ENCODE measurements at regions not wholly inside any gene's neighbourhood (a gene's known extent, or its start where the extent isn't known, plus 50 kb on each side); places are given as distances from the start of the nearest gene placed in this dataset.
"Not testable (repeated sequence)": the region's sequence is repeated elsewhere in the genome, so short reads cannot be mapped to it uniquely, and the experiment has no call there.

DNA sequence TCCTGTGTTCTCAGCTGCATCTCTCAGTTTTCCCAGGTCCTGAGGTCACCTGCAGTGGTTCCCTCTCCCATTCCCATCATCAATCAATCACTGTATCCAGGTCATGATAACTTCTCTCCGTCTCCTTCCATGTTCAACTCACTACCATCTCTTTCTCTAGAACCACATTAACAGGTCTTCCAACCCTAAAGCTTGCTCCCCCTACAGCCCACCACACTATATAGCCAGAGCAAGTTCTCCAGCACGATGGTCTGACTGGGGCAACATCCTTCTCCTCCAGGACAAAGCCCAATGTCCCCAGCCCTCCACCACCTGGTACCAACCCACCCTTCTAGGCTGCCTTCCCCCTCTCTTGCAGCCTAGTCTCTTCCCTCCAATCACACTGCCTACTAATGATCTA, 241.6 kb downstream of the CDK5RAP2 start:
- no peak for DNase-seq

GRCh38 chr9:120337131-120337530, 242.8 kb downstream of the CDK5RAP2 start:
- no peak for DNase-seq

- no peak for DNase-seq
These were observed 243.2 kb downstream of the CDK5RAP2 start for GRCh38 chr9:120336753-120337090.

- no peak for DNase-seq
These were observed 243.8 kb downstream of the CDK5RAP2 start for GRCh38 chr9:120336021-120336752.

DNA sequence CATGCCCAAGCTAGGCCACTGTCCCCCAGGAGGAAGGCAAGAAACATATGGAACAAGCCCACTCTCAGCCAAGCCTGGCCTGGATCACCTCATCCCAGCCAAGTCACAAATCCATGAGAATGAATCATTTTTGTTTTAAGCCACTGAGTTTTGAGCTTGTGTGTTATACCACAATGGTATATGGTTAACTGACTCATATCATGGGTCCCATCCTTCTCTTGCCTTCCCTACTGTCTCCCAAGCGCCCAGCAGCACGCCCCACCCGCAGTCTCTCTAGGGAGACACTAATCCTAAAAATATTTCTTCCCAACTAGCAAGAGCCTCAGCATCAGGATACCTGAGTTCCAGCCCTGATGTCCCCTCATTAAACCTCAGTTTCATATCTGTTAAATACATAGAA, 248.1 kb downstream of the CDK5RAP2 start:
- DNase-seq, result no peak

DNA sequence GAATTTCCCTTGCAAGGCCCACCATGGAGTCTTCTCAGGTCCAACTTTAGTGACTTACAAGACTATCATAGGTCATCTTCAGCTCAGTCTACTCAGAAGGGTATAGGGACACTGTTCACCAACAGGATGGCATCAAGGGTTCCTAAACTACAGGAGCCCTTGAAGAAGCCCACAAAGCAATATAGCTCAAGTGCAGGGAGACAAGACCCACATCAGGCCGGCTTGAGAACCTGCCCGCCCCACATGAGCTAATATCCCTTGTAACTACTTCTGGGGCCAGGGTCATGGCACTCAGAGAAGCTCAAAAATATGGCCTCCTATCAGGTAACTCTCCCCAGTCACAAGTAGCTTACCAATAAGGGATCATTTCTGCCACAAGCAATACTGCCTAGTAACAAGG, 249.9 kb downstream of the CDK5RAP2 start:
- DNase-seq, result no peak

- DNase-seq, result no peak
These were observed 252.6 kb downstream of the CDK5RAP2 start for GRCh38 chr9:120327322-120327721.

- no peak for DNase-seq
These were observed 253.8 kb downstream of the CDK5RAP2 start for GRCh38 chr9:120326049-120326693.

GRCh38 chr9:120324996-120325642, 254.8 kb downstream of the CDK5RAP2 start:
- no peak for DNase-seq

DNA sequence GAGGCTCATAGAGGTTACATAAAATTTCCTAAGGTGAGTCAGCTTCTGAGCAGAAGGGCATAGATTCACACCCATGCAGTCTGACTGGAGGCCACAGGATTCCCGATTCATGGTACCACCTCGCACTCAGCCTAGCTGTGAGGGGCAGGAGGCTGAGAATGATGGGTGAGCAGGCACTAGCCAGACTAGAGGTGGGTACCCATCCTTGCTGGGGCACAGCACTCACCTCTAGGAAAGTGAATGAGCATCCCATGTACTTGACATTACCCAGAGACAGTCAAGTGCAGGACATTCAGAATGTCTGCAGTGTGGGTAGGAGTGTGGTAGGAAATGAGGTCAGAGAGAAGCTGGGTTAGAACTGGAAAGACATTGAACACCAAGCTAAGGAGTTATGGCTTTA, 255.5 kb downstream of the CDK5RAP2 start:
- no peak for DNase-seq

GRCh38 chr9:120323125-120323524, 256.8 kb downstream of the CDK5RAP2 start:
- DNase-seq, result no peak

- DNase-seq, result no peak
These were observed 260.5 kb downstream of the CDK5RAP2 start for GRCh38 chr9:120319452-120319851.

DNA sequence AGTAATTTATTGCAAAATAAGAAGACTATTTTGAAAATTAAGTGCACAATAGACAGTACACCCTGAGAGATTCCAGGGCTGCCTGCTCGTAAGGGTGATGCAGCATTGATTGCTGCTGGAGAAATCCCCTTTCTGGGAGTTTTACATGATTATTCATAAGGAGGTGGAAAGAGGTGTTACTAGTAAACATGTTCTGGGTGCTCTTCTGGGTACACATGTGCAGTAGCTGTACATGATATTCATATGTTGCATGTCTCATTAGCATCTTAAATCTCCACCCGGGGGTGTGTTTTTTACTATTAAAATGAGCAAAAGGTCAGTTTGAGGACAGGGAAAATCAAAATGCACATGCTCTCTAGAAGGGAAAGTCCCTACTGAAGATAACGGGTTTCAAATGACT, 264.8 kb downstream of the CDK5RAP2 start:
- no peak for DNase-seq

GRCh38 chr9:120312031-120312430, 267.9 kb downstream of the CDK5RAP2 start:
- no peak for DNase-seq

- no peak for DNase-seq
These were observed 269.9 kb downstream of the CDK5RAP2 start for GRCh38 chr9:120310035-120310434.

GRCh38 chr9:120308495-120308894, 271.5 kb downstream of the CDK5RAP2 start:
- no peak for DNase-seq

- no peak for DNase-seq
These were observed 272.4 kb downstream of the CDK5RAP2 start for GRCh38 chr9:120307599-120307998.

DNA sequence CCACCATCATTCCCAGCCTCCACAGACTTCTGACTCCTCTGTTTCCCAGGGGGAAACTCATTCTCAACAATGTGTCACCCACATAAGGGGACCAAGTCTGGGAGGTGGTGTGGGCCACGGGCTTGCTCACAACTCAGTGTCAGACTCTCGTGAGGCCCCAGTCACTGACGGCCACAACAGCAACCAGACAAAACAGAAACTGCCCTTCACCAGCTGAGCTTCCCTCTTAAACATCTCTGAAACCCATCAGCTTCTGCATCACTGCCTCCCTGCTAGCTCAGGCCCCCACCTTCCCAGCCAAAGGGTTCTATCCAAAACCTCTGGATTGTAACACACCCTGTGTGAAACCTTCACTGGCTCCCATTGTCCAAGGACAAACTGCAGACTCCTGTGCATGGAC, 273.4 kb downstream of the CDK5RAP2 start:
- no peak for DNase-seq

- no peak for DNase-seq
These were observed 273.9 kb downstream of the CDK5RAP2 start for GRCh38 chr9:120306088-120306487.

- DNase-seq, result not testable (repeated sequence)
These were observed 275.1 kb downstream of the CDK5RAP2 start for GRCh38 chr9:120304896-120305295.

DNA sequence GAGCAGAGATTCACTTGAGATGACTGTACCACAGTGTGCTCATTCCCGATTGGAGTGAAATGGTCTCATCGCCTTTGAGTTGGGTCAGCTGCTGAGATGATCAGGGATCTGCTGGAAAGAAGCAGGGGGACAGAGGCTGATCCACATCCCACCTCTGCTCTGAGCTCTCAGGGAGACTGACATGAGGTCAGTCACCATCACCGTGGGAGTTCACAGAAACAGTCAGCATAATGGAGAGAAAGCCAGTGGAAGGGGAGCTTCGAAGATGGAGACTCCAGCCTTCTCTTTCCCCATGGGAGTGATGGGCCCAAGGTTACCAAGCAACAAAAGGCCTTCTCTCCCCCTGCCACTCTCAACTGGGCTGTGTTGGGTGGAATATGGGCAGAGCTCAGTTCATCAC, 276.4 kb downstream of the CDK5RAP2 start:
- DNase-seq, result no peak

DNA sequence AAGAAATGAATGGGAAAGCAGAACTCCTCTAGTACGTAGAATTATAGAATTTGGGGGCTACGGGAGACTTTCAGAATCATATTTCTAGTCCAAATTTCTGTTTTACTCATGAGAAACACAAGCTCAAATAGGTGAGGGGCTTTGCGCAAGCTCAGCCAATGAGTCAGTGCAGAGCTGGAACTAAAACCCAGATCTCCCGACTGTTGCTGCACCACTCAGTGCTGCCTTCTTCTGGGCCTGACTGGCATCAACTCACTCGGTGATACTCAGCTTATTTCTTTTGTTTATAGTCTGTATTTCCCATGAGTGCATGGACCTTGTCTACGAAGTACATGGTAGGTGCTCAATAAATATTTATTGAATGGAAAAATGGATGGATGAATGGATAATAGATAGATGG, 280.2 kb downstream of the CDK5RAP2 start:
- DNase-seq, result no peak

DNA sequence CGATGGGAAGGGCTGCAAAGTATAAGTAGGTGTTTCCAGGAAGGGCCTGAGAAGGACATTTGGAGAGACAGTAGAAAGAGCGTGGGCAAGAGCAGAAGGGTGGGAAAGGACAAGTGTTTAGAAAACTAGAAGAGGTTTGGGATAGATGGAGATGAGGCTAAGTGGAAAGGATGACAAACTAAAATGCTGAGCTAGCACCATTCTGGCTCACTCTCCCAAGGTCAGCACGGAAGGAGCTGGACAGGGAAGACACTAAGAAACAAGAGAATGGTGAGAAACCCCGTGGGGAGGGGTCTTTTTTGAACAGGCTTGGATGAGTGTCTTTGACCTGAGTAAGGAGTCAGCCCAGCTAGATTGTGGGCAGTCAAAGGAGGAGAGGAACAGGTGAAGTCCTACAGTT, 286.0 kb downstream of the CDK5RAP2 start:
- DNase-seq, result no peak

- DNase-seq, result no peak
These were observed 287.4 kb downstream of the CDK5RAP2 start for GRCh38 chr9:120292606-120293005.

All from NCI-H1417 treated with DMSO at 0.1 percent for 48 hours (cell line).